ENCODE measurements at regions not wholly inside any gene's neighbourhood (a gene's known extent, or its start where the extent isn't known, plus 50 kb on each side); places are given as distances from the start of the nearest gene placed in this dataset.

DNA sequence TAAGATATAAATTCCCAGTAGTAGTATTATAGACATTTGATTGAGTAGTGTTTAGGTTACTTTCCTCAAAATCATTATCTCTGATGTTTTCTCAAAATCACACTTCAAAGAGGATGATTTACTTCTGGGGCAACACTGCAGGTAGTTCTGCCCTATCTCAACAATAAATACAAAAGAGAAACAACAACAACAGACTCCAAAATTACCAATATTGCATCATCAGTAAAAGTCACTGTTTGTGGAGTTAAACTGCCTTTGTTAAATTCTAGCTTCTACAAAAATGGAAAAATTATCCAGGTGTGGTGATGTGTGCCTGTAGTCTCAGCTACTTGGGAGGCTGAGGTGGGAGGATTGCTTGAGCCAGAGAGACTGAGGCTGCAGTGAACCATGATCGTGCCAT is 637.6 kb upstream of the ZNF608 start:
- TF ChIP-seq POLR2A (IDR thresholded peaks at IDR 0.05), result no peak
- no peak for TF ChIP-seq CTCF (IDR thresholded peaks at IDR 0.05)

Data from tibial nerve (tissue), 3 donors.